ENCODE measurements at regions not wholly inside any gene's neighbourhood (a gene's known extent, or its start where the extent isn't known, plus 50 kb on each side); places are given as distances from the start of the nearest gene placed in this dataset.
"Not testable (repeated sequence)": the region's sequence is repeated elsewhere in the genome, so short reads cannot be mapped to it uniquely, and the experiment has no call there.

- no peak for DNase-seq
These were observed 249.1 kb upstream of the PROX1 start for GRCh38 chr1:213738658-213739057.

GRCh38 chr1:213742992-213743391, 244.8 kb upstream of the PROX1 start:
- no peak for DNase-seq

- no peak for DNase-seq
These were observed 243.0 kb upstream of the PROX1 start for GRCh38 chr1:213744780-213745179.

- no peak for DNase-seq
These were observed 242.3 kb upstream of the PROX1 start for GRCh38 chr1:213745451-213745850.

- no peak for DNase-seq
These were observed 238.2 kb upstream of the PROX1 start for GRCh38 chr1:213749558-213749957.

- no peak for DNase-seq
These were observed 237.3 kb upstream of the PROX1 start for GRCh38 chr1:213750231-213751063.

- no peak for DNase-seq
These were observed 236.7 kb upstream of the PROX1 start for GRCh38 chr1:213751064-213751397.

- DNase-seq: no peak
These were observed 228.2 kb upstream of the PROX1 start for GRCh38 chr1:213759359-213760181.

- peak; percentile 28 to 34 for DNase-seq
These were observed 225.8 kb upstream of the PROX1 start for GRCh38 chr1:213761845-213762407.

- no peak for DNase-seq
These were observed 220.1 kb upstream of the PROX1 start for GRCh38 chr1:213767683-213768082.

GRCh38 chr1:213772128-213773063, 215.4 kb upstream of the PROX1 start:
- DNase-seq: no peak

- no peak for DNase-seq
These were observed 213.8 kb upstream of the PROX1 start for GRCh38 chr1:213773975-213774374.

- DNase-seq: no peak
These were observed 210.8 kb upstream of the PROX1 start for GRCh38 chr1:213776969-213777368.

- DNase-seq: no peak
These were observed 208.5 kb upstream of the PROX1 start for GRCh38 chr1:213779228-213779627.

GRCh38 chr1:213782941-213783672, 204.7 kb upstream of the PROX1 start:
- DNase-seq: no peak

- DNase-seq: no peak
These were observed 203.9 kb upstream of the PROX1 start for GRCh38 chr1:213783893-213784292.

- no peak for DNase-seq
These were observed 201.1 kb upstream of the PROX1 start for GRCh38 chr1:213786683-213787082.

GRCh38 chr1:213790565-213790964, 197.2 kb upstream of the PROX1 start:
- DNase-seq: no peak

- DNase-seq: no peak
These were observed 194.2 kb upstream of the PROX1 start for GRCh38 chr1:213793482-213794067.

GRCh38 chr1:213796525-213796924, 191.2 kb upstream of the PROX1 start:
- no peak for DNase-seq

GRCh38 chr1:213808288-213808687, 179.5 kb upstream of the PROX1 start:
- DNase-seq: not testable (repeated sequence)

- no peak for DNase-seq
These were observed 170.6 kb upstream of the PROX1 start for GRCh38 chr1:213817156-213817555.
